ENCODE measurements at regions not wholly inside any gene's neighbourhood (a gene's known extent, or its start where the extent isn't known, plus 50 kb on each side); places are given as distances from the start of the nearest gene placed in this dataset.

GRCh38 chr21:24714646-24715200 lies 892.6 kb downstream of the MRPL39 start:
- H3K27ac ChIP-seq: no peak overlapping the region
- no peak for TF ChIP-seq CTCF (conservative IDR thresholded peaks at IDR 0.05)

- TF ChIP-seq CTCF (conservative IDR thresholded peaks at IDR 0.05): no peak
- no peak overlapping the region for H3K27ac ChIP-seq
Measured at GRCh38 chr21:24705201-24705600, 902.1 kb downstream of the MRPL39 start.

- no peak for TF ChIP-seq CTCF (conservative IDR thresholded peaks at IDR 0.05)
- no peak overlapping the region for H3K27ac ChIP-seq
Measured at GRCh38 chr21:24693779-24694178, 913.5 kb downstream of the MRPL39 start.

GRCh38 chr21:24681456-24681855 lies 925.8 kb downstream of the MRPL39 start:
- H3K27ac ChIP-seq: no peak overlapping the region
- no peak for TF ChIP-seq CTCF (conservative IDR thresholded peaks at IDR 0.05)

GRCh38 chr21:24671901-24672300 lies 935.4 kb downstream of the MRPL39 start:
- H3K27ac ChIP-seq: no peak overlapping the region

GRCh38 chr21:24658926-24659325 lies 948.4 kb downstream of the MRPL39 start:
- TF ChIP-seq CTCF (conservative IDR thresholded peaks at IDR 0.05): no peak
- H3K27ac ChIP-seq: no peak overlapping the region

More at GRCh38 chr21:24671901-24672300, 935.4 kb downstream of the MRPL39 start:
- TF ChIP-seq CTCF (conservative IDR thresholded peaks at IDR 0.05): no peak

GRCh38 chr21:24658026-24658425 lies 949.3 kb downstream of the MRPL39 start:
- no peak overlapping the region for H3K27ac ChIP-seq
- no peak for TF ChIP-seq CTCF (conservative IDR thresholded peaks at IDR 0.05)

Measured in VCaP (cell line).